A673 (cell line): ENCODE measurements at regions not wholly inside any gene's neighbourhood (a gene's known extent, or its start where the extent isn't known, plus 50 kb on each side); places are given as distances from the start of the nearest gene placed in this dataset.
A peak's percentile ranks its signal among the peaks of the same experiment; 100 is the strongest.

Source experiments
- EZH2 ChIP-seq: fragments of 200-600 bp; sonication (generic); IDR thresholded peaks from 2 replicates; pipeline ENCODE4 v1.6.1; 2017; ENCODE audit warnings: borderline replicate concordance, low read depth, mild to moderate bottlenecking, mixed read lengths, antibody characterized with exemption, low read length; ENCODE audit not compliant: poor library complexity, severe bottlenecking
- TF ChIP-seq, protein P1 (sequence below): fragments of 300-800, 200-600 bp; sonication (generic); conservative IDR thresholded peaks from 2 replicates; pipeline ENCODE4 v1.5.1; 2017; ENCODE audit warnings: low read depth, mild to moderate bottlenecking, antibody characterized with exemption, low read length, moderate library complexity, mixed read lengths

- TF ChIP-seq, protein P1, sequence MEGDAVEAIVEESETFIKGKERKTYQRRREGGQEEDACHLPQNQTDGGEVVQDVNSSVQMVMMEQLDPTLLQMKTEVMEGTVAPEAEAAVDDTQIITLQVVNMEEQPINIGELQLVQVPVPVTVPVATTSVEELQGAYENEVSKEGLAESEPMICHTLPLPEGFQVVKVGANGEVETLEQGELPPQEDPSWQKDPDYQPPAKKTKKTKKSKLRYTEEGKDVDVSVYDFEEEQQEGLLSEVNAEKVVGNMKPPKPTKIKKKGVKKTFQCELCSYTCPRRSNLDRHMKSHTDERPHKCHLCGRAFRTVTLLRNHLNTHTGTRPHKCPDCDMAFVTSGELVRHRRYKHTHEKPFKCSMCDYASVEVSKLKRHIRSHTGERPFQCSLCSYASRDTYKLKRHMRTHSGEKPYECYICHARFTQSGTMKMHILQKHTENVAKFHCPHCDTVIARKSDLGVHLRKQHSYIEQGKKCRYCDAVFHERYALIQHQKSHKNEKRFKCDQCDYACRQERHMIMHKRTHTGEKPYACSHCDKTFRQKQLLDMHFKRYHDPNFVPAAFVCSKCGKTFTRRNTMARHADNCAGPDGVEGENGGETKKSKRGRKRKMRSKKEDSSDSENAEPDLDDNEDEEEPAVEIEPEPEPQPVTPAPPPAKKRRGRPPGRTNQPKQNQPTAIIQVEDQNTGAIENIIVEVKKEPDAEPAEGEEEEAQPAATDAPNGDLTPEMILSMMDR, result 0 out of 2 replicates have a peak, but pooled peaks have one; percentile 11
- TF ChIP-seq EZH2, result no peak
These were observed 117.4 kb upstream of the POM121L12 start for GRCh38 chr7:52917982-52918578.
